Pancreas (tissue), 10 donors: ENCODE measurements at regions not wholly inside any gene's neighbourhood (a gene's known extent, or its start where the extent isn't known, plus 50 kb on each side); places are given as distances from the start of the nearest gene placed in this dataset.

ENCODE experiments used
- ATAC-seq, 4 donors: fragments of 200-7000 bp; cut with Tn5 transposase; one replicate each; pipeline versions ENCODE4 v1.8.0 to v1.9.1; 2020; ENCODE audit warnings: mild to moderate bottlenecking in 4 of 4, moderate library complexity in 4 of 4
- DNase-seq, 6 donors: peaks; one replicate each; pipeline ENCODE4 v3.0.0-alpha.2; 2020
- FAIRE-seq: peaks from 2 replicates; lab custom pipeline; 2012; peaks lifted over from hg19 to GRCh38; lab: Jason Lieb, UNC
- H3K27ac ChIP-seq, 4 donors: fragments of 200-600 bp; sonication (generic); 1 replicate in 3 of 4; 2 replicates in 1 of 4; pipeline versions ENCODE4 v1.5.0 to v1.8.0; 2020
- H3K27me3 ChIP-seq, 4 donors: fragments of 200-600 bp; one replicate each; pipeline ENCODE4 v1.8.0; 2021
- H3K36me3 ChIP-seq, 3 donors: fragments of 200-600 bp; sonication (generic) in 1 of 3; one replicate each; pipeline versions ENCODE4 v1.5.0 to v1.8.0; 2020 to 2021
- H3K4me1 ChIP-seq, 3 donors: fragments of 200-600 bp; one replicate each; pipeline ENCODE4 v1.8.0; 2021
- H3K4me3 ChIP-seq, 4 donors: fragments of 200-600 bp; sonication (generic) in 2 of 4; one replicate each; pipeline versions ENCODE4 v1.5.0 to v1.8.0; 2020 to 2021
- H3K9me3 ChIP-seq, 4 donors: fragments of 200-600 bp; one replicate each; pipeline ENCODE4 v1.8.0; 2021
- CTCF ChIP-seq, 4 donors: fragments of 200-600 bp; sonication (generic) in 3 of 4; IDR thresholded peaks; one replicate each; pipeline versions ENCODE4 v1.5.0 to v1.8.0; 2021; ENCODE audit warnings: antibody characterized with exemption in 4 of 4
- WGBS, 2 donors: extraction: QIAGEN DNeasy Blood & Tissue Kit; methylation state at CpG; one replicate each; pipeline ENCODE4 v1.1.7; 2013; 5-methylcytosine and 5-hydroxymethylcytosine counted together
- intact Hi-C, 3 donors: fragments of 100-400 bp; cut with DNase I; formaldehyde crosslinking; loops; one replicate each; pipeline versions ENCODE4 v1.11.1 to v1.14.2; 2022
- donor health status: healthy with polysubstance abuse.
- donor health status: DM: no; HTN: no; CAD: no; lungs with moderate emphysema.
- donor health status: DM: no; HTN: no; CAD: no.
- donor health status: control.
- donor health status: control.
- donor health status: Bipolar disorder and iron deficiency.
- donor health status: DM: yes; HTN: yes; CAD: no.
- donor health status: DM: no; HTN: no; CAD: no.
- donor health status: DM: no; HTN: no; CAD: no.
- donor health status: DM: yes; HTN: yes; CAD: no.

- no peak for TF ChIP-seq CTCF (IDR thresholded peaks at IDR 0.05)
- FAIRE-seq (no peak), DNase-seq (peak in 2 of 6 donors; percentile 10 to 32), ATAC-seq (no peak)
- Histone ChIP-seq H3K9me3 (no peaks in the 10 kb centered on the region), H3K4me3 (no peak overlapping the region), H3K27ac (no peak overlapping the region), H3K36me3 (no peaks in the 10 kb centered on the region), H3K4me1 (no peaks in the 10 kb centered on the region), H3K27me3 (no peaks in the 10 kb centered on the region)
- WGBS, 2 donors: 22 to 30% methylated on average over 2 of the region's 2 CpGs
- intact Hi-C loops: no loop called here
These were observed 252.2 kb downstream of the ENGASE start for GRCh38 chr17:79326814-79327213.

- TF ChIP-seq CTCF (IDR thresholded peaks at IDR 0.05): no peak
- intact Hi-C loops: no loop called here
- Histone ChIP-seq H3K4me3 (no peak overlapping the region), H3K36me3 (no peaks in the 10 kb centered on the region), H3K9me3 (no peaks in the 10 kb centered on the region), H3K27ac (no peak overlapping the region), H3K27me3 (no peaks in the 10 kb centered on the region), H3K4me1 (no peaks in the 10 kb centered on the region)
- 27% methylated on average over 24 of the region's 24 CpGs for WGBS, 2 donors
- FAIRE-seq (no peak), ATAC-seq (peak in 1 of 4 donors; percentile 38), DNase-seq (peak in 2 of 6 donors; percentile 13 to 33)
These were observed 251.2 kb downstream of the ENGASE start for GRCh38 chr17:79325709-79326430.

- WGBS, 2 donors: 38 to 46% methylated on average over 5 of the region's 5 CpGs
- Histone ChIP-seq H3K9me3 (no peaks in the 10 kb centered on the region), H3K4me1 (no peaks in the 10 kb centered on the region), H3K27ac (no peak overlapping the region), H3K27me3 (no peaks in the 10 kb centered on the region), H3K4me3 (no peak overlapping the region), H3K36me3 (no peaks in the 10 kb centered on the region)
- DNase-seq: peak in 2 of 6 donors; percentile 20 to 41
- TF ChIP-seq CTCF (IDR thresholded peaks at IDR 0.05): no peak
- ATAC-seq: no peak
- intact Hi-C loops: no loop called here
- no peak for FAIRE-seq
These were observed 249.6 kb downstream of the ENGASE start for GRCh38 chr17:79324194-79324593.

- no peaks in the 10 kb centered on the region for H3K4me1 ChIP-seq
- no peaks in the 10 kb centered on the region for H3K27me3 ChIP-seq
- DNase-seq: peak in 2 of 6 donors; percentile 26 to 43
- 66 to 67% methylated on average over 10 of the region's 10 CpGs for WGBS, 2 donors
- no peaks in the 10 kb centered on the region for H3K9me3 ChIP-seq
- no peak for ATAC-seq
- no peak for TF ChIP-seq CTCF (IDR thresholded peaks at IDR 0.05)
- intact Hi-C loops: no loop called here
- no peak overlapping the region for H3K4me3 ChIP-seq
- H3K27ac ChIP-seq: no peak overlapping the region
- no peaks in the 10 kb centered on the region for H3K36me3 ChIP-seq
- no peak for FAIRE-seq
These were observed 248.9 kb downstream of the ENGASE start for GRCh38 chr17:79323566-79323965.
